ENCODE measurements at regions not wholly inside any gene's neighbourhood (a gene's known extent, or its start where the extent isn't known, plus 50 kb on each side); places are given as distances from the start of the nearest gene placed in this dataset.
A peak's percentile ranks its signal among the peaks of the same experiment; 100 is the strongest.

- Histone ChIP-seq H4K20me1 (replicated peaks; ENCODE audit: insufficient read depth) (no peaks in the 10 kb centered on the region), H3K9me2 (ENCODE audit: insufficient read depth) (peaks cover 6% of the 10 kb centered on the region; the same call in 1 of the 2 replicates), H3K27me3 (ENCODE audit: insufficient read depth) (no peaks in the 10 kb centered on the region), H3K4me3 (no peak overlapping the region), H3F3A (replicated peaks; ENCODE audit: low read depth) (no peaks in the 10 kb centered on the region), H3K79me2 (replicated peaks; ENCODE audit: insufficient read depth) (no peaks in the 10 kb centered on the region), H2AFZ (0 out of 2 replicates have a peak overlapping the region, but pooled peaks have one; percentile 32), H3K4me2 (no peak overlapping the region), H3K4me1 (ENCODE audit: insufficient read depth) (no peaks in the 10 kb centered on the region), H3K27ac (ENCODE audit: low read depth) (no peak overlapping the region), H3K36me3 (ENCODE audit: insufficient read depth) (no peaks in the 10 kb centered on the region)
- peaks cover 15% of the 10 kb centered on the region for H3K4me1 Mint-ChIP-seq
- no peaks in the 10 kb centered on the region for H3K9me3 Mint-ChIP-seq
- no peak for ATAC-seq
- H3K36me3 Mint-ChIP-seq (ENCODE audit: low read depth), result no peaks in the 10 kb centered on the region
- no peak for DNase-seq (ENCODE audit: low spot score)
- H3K4me3 Mint-ChIP-seq, result no peak overlapping the region
- TF ChIP-seq ZNF331 (CRISPR knock-in tag; IDR thresholded peaks at IDR 0.05; ENCODE audit: low read depth) (no peak), NANOG (IDR thresholded peaks at IDR 0.05; ENCODE audit: borderline replicate concordance) (no peak), POLR2AphosphoS5 (IDR thresholded peaks at IDR 0.05; ENCODE audit: low read depth) (no peak), REST (IDR thresholded peaks at IDR 0.05; ENCODE audit: unreplicated experiment) (no peak), JUNB (IDR thresholded peaks at IDR 0.05; ENCODE audit: unreplicated experiment) (no peak)
- no peak overlapping the region for H3K27ac Mint-ChIP-seq
- H3K27me3 Mint-ChIP-seq (ENCODE audit: insufficient read depth, low read depth, poor library complexity), result peaks cover 1% of the 10 kb centered on the region
These were observed 162.6 kb downstream of the TOX3 start for GRCh38 chr16:52384378-52384777.

GRCh38 chr16:52383640-52384292, 163.2 kb downstream of the TOX3 start:
- H3K4me2 ChIP-seq, result no peak overlapping the region; the same call in 1 of the 2 replicates
- no peak for TF ChIP-seq REST (IDR thresholded peaks at IDR 0.05; ENCODE audit: unreplicated experiment)
- no peak for TF ChIP-seq CREB1 (CRISPR knock-in tag; IDR thresholded peaks at IDR 0.05; ENCODE audit: low read depth)
- TF ChIP-seq EZH2 (IDR thresholded peaks at IDR 0.05; ENCODE audit: low read depth, unreplicated experiment), result no peak
- no peak for TF ChIP-seq ETS1 (IDR thresholded peaks at IDR 0.05)
- no peak for TF ChIP-seq CTCF (conservative IDR thresholded peaks at IDR 0.05; ENCODE audit: low read depth in 2 of 2)
- TF ChIP-seq ZNF114 (CRISPR knock-in tag; IDR thresholded peaks at IDR 0.05), result no peak
- no peak for TF ChIP-seq JUNB (IDR thresholded peaks at IDR 0.05; ENCODE audit: unreplicated experiment)
- TF ChIP-seq ZNF331 (CRISPR knock-in tag; IDR thresholded peaks at IDR 0.05; ENCODE audit: low read depth), result no peak

More at GRCh38 chr16:52383640-52384292, 163.2 kb downstream of the TOX3 start:
- H3K27me3 Mint-ChIP-seq (ENCODE audit: insufficient read depth, low read depth, poor library complexity), result peaks cover 1% of the 10 kb centered on the region
- Histone ChIP-seq H3K4me1 (ENCODE audit: insufficient read depth) (no peaks in the 10 kb centered on the region), H3K4me3 (no peak overlapping the region), H3K9me2 (ENCODE audit: insufficient read depth) (peaks cover 6% of the 10 kb centered on the region; the same call in 1 of the 2 replicates), H3K36me3 (ENCODE audit: insufficient read depth) (no peaks in the 10 kb centered on the region), H3K79me2 (replicated peaks; ENCODE audit: insufficient read depth) (no peaks in the 10 kb centered on the region), H3K27ac (ENCODE audit: low read depth) (no peak overlapping the region), H4K20me1 (replicated peaks; ENCODE audit: insufficient read depth) (no peaks in the 10 kb centered on the region), H2AFZ (peak overlapping the region; percentile 15; the same call in 1 of the 2 replicates), H3K27me3 (ENCODE audit: insufficient read depth) (no peaks in the 10 kb centered on the region), H3F3A (replicated peaks; ENCODE audit: low read depth) (no peaks in the 10 kb centered on the region)
- no peak for ATAC-seq
- no peak for DNase-seq (ENCODE audit: low spot score)
- no peak overlapping the region for H3K27ac Mint-ChIP-seq
- no peak overlapping the region for H3K4me3 Mint-ChIP-seq
- H3K9me3 Mint-ChIP-seq, result no peaks in the 10 kb centered on the region
- no peaks in the 10 kb centered on the region for H3K36me3 Mint-ChIP-seq (ENCODE audit: low read depth)
- peaks cover 15% of the 10 kb centered on the region for H3K4me1 Mint-ChIP-seq
